Endothelial cell (in vitro differentiated cells): ENCODE measurements at regions not wholly inside any gene's neighbourhood (a gene's known extent, or its start where the extent isn't known, plus 50 kb on each side); places are given as distances from the start of the nearest gene placed in this dataset.
"Not testable (repeated sequence)": the region's sequence is repeated elsewhere in the genome, so short reads cannot be mapped to it uniquely, and the experiment has no call there.

Source experiments
- DNase-seq: peaks from one replicate; pipeline ENCODE4 v3.0.0; 2021; ENCODE audit warnings: low spot score
- H3K27ac Mint-ChIP-seq: one replicate; pipeline ENCODE4 v1.8.0; 2021; ENCODE audit warnings: mixed read lengths, inconsistent platforms; ENCODE audit not compliant: unreplicated experiment
- H3K27me3 Mint-ChIP-seq: one replicate; pipeline ENCODE4 v1.8.0; 2021; ENCODE audit warnings: mild to moderate bottlenecking, moderate library complexity, mixed read lengths, inconsistent platforms; ENCODE audit not compliant: unreplicated experiment
- H3K36me3 Mint-ChIP-seq: one replicate; pipeline ENCODE4 v1.8.0; 2021; ENCODE audit warnings: mild to moderate bottlenecking, low read depth, mixed read lengths, inconsistent platforms; ENCODE audit not compliant: unreplicated experiment
- H3K4me1 Mint-ChIP-seq: one replicate; pipeline ENCODE4 v1.8.0; 2021; ENCODE audit warnings: mild to moderate bottlenecking, mixed read lengths, inconsistent platforms; ENCODE audit not compliant: unreplicated experiment
- H3K4me3 Mint-ChIP-seq: one replicate; pipeline ENCODE4 v1.8.0; 2021; ENCODE audit warnings: mild to moderate bottlenecking, mixed read lengths, inconsistent platforms; ENCODE audit not compliant: unreplicated experiment
- H3K9me3 Mint-ChIP-seq: one replicate; pipeline ENCODE4 v1.8.0; 2021; ENCODE audit warnings: mixed read lengths, inconsistent platforms; ENCODE audit not compliant: unreplicated experiment
- CTCF ChIP-seq: fragments of 200-600 bp; sonication (generic); IDR thresholded peaks from one replicate; pipeline ENCODE4 v1.5.0; 2021; ENCODE audit warnings: antibody characterized with exemption; ENCODE audit not compliant: unreplicated experiment

GRCh38 chr5:24005384-24005783 is 498.0 kb downstream of the PRDM9 start:
- TF ChIP-seq CTCF = no peak
- H3K4me3 Mint-ChIP-seq = no peak overlapping the region
- no peak for DNase-seq
- H3K4me1 Mint-ChIP-seq = no peaks in the 10 kb centered on the region
- no peaks in the 10 kb centered on the region for H3K9me3 Mint-ChIP-seq
- no peaks in the 10 kb centered on the region for H3K27me3 Mint-ChIP-seq
- H3K36me3 Mint-ChIP-seq = no peaks in the 10 kb centered on the region
- no peak overlapping the region for H3K27ac Mint-ChIP-seq

DNA sequence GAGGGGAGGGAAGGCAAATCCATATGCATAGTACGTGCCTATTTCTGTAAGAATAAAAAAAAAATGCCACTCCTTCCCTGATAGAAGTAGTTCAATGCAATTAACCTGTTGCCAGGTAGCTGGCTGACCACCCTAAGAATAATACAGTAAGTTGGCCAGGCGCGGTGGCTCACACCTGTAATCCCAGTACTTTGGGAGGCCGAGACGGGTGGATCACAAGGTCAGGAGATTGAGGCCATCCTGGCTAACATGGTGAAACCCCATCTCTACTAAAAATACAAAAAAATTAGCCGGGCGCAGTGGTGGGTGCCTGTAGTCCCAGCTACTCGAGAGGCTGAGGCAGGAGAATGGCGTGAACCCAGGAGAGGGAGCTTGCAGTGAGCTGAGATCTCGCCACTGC is 510.3 kb downstream of the PRDM9 start:
- not testable (repeated sequence) for H3K36me3 Mint-ChIP-seq, H3K9me3 Mint-ChIP-seq, DNase-seq, H3K4me1 Mint-ChIP-seq, H3K27ac Mint-ChIP-seq, H3K27me3 Mint-ChIP-seq, H3K4me3 Mint-ChIP-seq

GRCh38 chr5:24026288-24026687 is 518.9 kb downstream of the PRDM9 start:
- Mint-ChIP-seq H3K4me1 (no peaks in the 10 kb centered on the region), H3K27ac (no peak overlapping the region), H3K27me3 (peaks cover 6% of the 10 kb centered on the region), H3K4me3 (no peak overlapping the region), H3K36me3 (no peaks in the 10 kb centered on the region), H3K9me3 (peaks cover under 1% of the 10 kb centered on the region)
- TF ChIP-seq CTCF = no peak
- DNase-seq = no peak

- no peak overlapping the region for H3K4me3 Mint-ChIP-seq
- no peaks in the 10 kb centered on the region for H3K36me3 Mint-ChIP-seq
- no peaks in the 10 kb centered on the region for H3K27me3 Mint-ChIP-seq
- no peak for TF ChIP-seq CTCF
- H3K9me3 Mint-ChIP-seq = no peaks in the 10 kb centered on the region
- H3K4me1 Mint-ChIP-seq = no peaks in the 10 kb centered on the region
- no peak for DNase-seq
- no peak overlapping the region for H3K27ac Mint-ChIP-seq
Measured at GRCh38 chr5:24042688-24043087, 535.3 kb downstream of the PRDM9 start.

DNA sequence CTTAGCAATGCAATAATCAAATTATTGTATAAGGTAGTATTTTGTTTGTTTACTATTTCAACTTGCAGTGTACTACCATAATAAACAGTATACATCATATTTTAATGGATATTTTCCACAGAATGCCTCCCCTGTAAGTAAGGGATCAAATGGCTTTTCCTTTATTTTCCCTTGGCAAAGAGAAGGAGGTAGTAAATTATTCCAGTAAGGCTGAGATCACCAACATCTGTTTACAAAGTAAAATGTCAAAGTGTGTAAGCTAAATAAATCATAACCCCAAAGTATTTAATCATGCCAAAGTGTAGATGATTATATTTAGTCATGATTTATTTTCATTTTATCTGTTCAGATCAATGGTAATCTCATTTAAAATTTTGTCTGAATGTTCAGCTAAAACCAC is 537.6 kb downstream of the PRDM9 start:
- no peaks in the 10 kb centered on the region for H3K36me3 Mint-ChIP-seq
- no peaks in the 10 kb centered on the region for H3K27me3 Mint-ChIP-seq
- no peaks in the 10 kb centered on the region for H3K9me3 Mint-ChIP-seq
- H3K27ac Mint-ChIP-seq = no peak overlapping the region
- H3K4me3 Mint-ChIP-seq = no peak overlapping the region
- no peak for TF ChIP-seq CTCF
- H3K4me1 Mint-ChIP-seq = no peaks in the 10 kb centered on the region
- no peak for DNase-seq

GRCh38 chr5:24053737-24054136 is 546.3 kb downstream of the PRDM9 start:
- Mint-ChIP-seq H3K4me1 (no peaks in the 10 kb centered on the region), H3K27ac (no peak overlapping the region), H3K4me3 (no peak overlapping the region), H3K9me3 (no peaks in the 10 kb centered on the region), H3K27me3 (no peaks in the 10 kb centered on the region), H3K36me3 (no peaks in the 10 kb centered on the region)
- no peak for TF ChIP-seq CTCF
- DNase-seq = no peak
